Ishikawa (cell line): ENCODE measurements at regions not wholly inside any gene's neighbourhood (a gene's known extent, or its start where the extent isn't known, plus 50 kb on each side); places are given as distances from the start of the nearest gene placed in this dataset.

Experiments used
- CEBPB ChIP-seq: IDR thresholded peaks from 2 replicates; pipeline ENCODE4 v1.6.1; 2012
- CREB1 ChIP-seq: IDR thresholded peaks from 2 replicates; pipeline ENCODE4 v1.6.1; 2012; ENCODE audit warnings: low read depth
- EGR1 ChIP-seq: IDR thresholded peaks from 2 replicates; pipeline ENCODE4 v1.6.1; 2012
- EP300 ChIP-seq: IDR thresholded peaks from 2 replicates; pipeline ENCODE4 v1.6.1; 2012; ENCODE audit warnings: borderline replicate concordance
- FOXM1 ChIP-seq: IDR thresholded peaks from 2 replicates; pipeline ENCODE4 v1.6.1; 2012; ENCODE audit warnings: low read depth, borderline replicate concordance
- NFIC ChIP-seq: IDR thresholded peaks from 2 replicates; pipeline ENCODE4 v1.6.1; 2012
- RAD21 ChIP-seq: IDR thresholded peaks from 2 replicates; pipeline ENCODE4 v1.6.1; 2012; ENCODE audit warnings: low read depth
- TAF1 ChIP-seq: IDR thresholded peaks from 2 replicates; pipeline ENCODE4 v1.6.1; 2012; ENCODE audit warnings: low read depth, mild to moderate bottlenecking
- TCF12 ChIP-seq: IDR thresholded peaks from 2 replicates; pipeline ENCODE4 v1.6.1; 2012; ENCODE audit warnings: low read depth
- TEAD4 ChIP-seq: IDR thresholded peaks from 2 replicates; pipeline ENCODE4 v1.6.1; 2012
- YY1 ChIP-seq: IDR thresholded peaks from 2 replicates; pipeline ENCODE4 v1.6.1; 2012; ENCODE audit warnings: low read depth
- ZBTB7A ChIP-seq: IDR thresholded peaks from 2 replicates; pipeline ENCODE4 v1.6.1; 2012; ENCODE audit warnings: low read depth
- TF ChIP-seq, protein P1 (sequence below): IDR thresholded peaks from 2 replicates; pipeline ENCODE4 v1.6.1; 2012; ENCODE audit warnings: low read depth, mild to moderate bottlenecking
- TF ChIP-seq, protein P2 (sequence below): IDR thresholded peaks from 2 replicates; pipeline ENCODE4 v1.6.1; 2012
- TF ChIP-seq, protein P3 (sequence below): IDR thresholded peaks from 2 replicates; pipeline ENCODE4 v1.6.1; 2012

DNA sequence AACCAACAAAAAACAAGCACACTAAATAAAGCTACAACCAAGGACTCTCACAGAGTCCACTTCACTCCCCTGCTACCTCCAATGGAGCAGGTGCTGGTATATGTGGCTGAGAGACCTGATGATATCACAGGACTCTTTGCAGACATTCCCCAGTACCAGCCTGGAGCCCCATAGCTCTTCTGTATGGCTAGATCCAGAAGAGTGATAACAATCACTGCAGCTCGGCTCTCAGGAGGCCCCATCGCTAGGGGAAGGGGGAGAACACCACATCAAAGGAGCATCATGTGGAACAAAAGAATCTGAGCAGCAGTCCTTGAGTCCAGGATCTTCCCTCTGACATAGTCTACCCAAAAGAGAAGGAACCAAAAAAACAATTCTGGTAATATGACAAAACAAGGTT lies 237.1 kb upstream of the TLL1 start:
- TF ChIP-seq NFIC (no peak), YY1 (no peak), CEBPB (no peak), ZBTB7A (no peak), EGR1 (no peak), RAD21 (no peak), CREB1 (no peak), TCF12 (no peak), EP300 (no peak), TAF1 (no peak), TEAD4 (no peak)
- TF ChIP-seq, protein P1, sequence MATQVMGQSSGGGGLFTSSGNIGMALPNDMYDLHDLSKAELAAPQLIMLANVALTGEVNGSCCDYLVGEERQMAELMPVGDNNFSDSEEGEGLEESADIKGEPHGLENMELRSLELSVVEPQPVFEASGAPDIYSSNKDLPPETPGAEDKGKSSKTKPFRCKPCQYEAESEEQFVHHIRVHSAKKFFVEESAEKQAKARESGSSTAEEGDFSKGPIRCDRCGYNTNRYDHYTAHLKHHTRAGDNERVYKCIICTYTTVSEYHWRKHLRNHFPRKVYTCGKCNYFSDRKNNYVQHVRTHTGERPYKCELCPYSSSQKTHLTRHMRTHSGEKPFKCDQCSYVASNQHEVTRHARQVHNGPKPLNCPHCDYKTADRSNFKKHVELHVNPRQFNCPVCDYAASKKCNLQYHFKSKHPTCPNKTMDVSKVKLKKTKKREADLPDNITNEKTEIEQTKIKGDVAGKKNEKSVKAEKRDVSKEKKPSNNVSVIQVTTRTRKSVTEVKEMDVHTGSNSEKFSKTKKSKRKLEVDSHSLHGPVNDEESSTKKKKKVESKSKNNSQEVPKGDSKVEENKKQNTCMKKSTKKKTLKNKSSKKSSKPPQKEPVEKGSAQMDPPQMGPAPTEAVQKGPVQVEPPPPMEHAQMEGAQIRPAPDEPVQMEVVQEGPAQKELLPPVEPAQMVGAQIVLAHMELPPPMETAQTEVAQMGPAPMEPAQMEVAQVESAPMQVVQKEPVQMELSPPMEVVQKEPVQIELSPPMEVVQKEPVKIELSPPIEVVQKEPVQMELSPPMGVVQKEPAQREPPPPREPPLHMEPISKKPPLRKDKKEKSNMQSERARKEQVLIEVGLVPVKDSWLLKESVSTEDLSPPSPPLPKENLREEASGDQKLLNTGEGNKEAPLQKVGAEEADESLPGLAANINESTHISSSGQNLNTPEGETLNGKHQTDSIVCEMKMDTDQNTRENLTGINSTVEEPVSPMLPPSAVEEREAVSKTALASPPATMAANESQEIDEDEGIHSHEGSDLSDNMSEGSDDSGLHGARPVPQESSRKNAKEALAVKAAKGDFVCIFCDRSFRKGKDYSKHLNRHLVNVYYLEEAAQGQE: no peak
- TF ChIP-seq, protein P2, sequence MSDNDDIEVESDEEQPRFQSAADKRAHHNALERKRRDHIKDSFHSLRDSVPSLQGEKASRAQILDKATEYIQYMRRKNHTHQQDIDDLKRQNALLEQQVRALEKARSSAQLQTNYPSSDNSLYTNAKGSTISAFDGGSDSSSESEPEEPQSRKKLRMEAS: no peak
- TF ChIP-seq, protein P3, sequence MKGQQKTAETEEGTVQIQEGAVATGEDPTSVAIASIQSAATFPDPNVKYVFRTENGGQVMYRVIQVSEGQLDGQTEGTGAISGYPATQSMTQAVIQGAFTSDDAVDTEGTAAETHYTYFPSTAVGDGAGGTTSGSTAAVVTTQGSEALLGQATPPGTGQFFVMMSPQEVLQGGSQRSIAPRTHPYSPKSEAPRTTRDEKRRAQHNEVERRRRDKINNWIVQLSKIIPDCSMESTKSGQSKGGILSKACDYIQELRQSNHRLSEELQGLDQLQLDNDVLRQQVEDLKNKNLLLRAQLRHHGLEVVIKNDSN: no peak

DNA sequence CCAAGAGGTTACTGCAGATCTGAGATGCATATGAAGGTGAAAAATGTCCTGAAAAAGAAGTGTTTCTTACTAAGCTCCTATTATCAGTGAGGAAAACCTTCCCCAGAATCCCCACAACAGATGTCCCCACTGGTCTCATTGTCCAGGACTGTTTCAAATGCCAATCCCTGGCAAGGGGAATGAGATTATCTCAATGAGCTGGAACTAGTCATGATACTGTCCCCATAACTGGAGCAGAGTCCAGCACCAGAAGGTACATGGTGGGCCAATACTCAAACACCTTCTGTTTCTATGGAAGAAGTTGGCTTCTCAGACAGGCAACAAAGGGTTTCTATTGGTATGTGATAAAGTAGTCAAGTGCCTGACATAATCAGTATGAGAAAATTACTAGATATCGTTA lies 221.1 kb upstream of the TLL1 start:
- no peak for TF ChIP-seq ZBTB7A
- TF ChIP-seq TEAD4: no peak
- TF ChIP-seq TCF12: no peak
- TF ChIP-seq EGR1: no peak
- TF ChIP-seq, protein P1: no peak
- TF ChIP-seq TAF1: no peak
- TF ChIP-seq NFIC: no peak
- TF ChIP-seq FOXM1: no peak
- no peak for TF ChIP-seq CEBPB
- no peak for TF ChIP-seq RAD21
- TF ChIP-seq, protein P2: no peak
- TF ChIP-seq, protein P3: no peak
- no peak for TF ChIP-seq YY1
- no peak for TF ChIP-seq EP300
- TF ChIP-seq CREB1: no peak

DNA sequence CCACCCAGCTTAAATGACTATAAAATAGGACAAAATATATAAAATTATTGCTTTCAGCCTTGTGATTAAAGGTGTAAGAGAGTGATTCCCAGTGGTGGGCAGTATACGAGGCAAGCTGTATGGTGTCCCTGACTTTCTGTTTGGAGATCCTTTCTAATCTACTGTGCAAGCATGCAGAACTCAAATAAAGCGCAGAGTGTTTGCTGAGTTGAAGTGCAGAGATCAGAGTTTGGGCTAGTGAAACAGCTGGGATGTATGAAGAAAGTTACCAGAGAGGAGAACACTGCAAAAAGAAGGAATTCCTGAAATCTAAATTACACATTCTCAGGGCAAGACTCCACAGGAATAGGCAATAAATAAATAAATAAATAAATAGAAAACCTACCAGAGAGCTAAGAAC lies 218.5 kb upstream of the TLL1 start:
- TF ChIP-seq, protein P2: no peak
- TF ChIP-seq TAF1 (no peak), TCF12 (no peak), NFIC (no peak), CEBPB (no peak), EGR1 (no peak), ZBTB7A (no peak)
- TF ChIP-seq, protein P1: no peak

DNA sequence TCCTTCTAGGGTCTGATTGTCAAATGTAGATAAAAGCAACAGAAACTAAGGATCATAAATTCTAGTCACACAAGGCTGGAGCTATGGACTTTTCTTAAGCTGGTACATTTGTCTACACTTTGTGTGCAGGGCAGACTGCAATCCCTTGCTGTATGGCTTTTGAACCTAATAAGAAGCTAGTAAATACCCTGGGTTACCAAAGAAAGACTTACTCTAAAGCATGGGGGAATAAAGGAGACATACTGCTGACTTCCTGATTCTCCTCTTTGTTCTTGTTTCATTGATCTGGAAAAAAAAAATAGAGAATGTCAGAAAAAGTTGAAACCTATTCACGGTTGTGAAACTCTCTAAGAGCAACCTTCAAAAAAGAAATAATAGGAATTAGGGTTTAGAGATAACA lies 216.6 kb upstream of the TLL1 start:
- TF ChIP-seq, protein P3: no peak
- TF ChIP-seq NFIC (no peak), YY1 (no peak), TEAD4 (no peak), CEBPB (no peak), RAD21 (no peak)
